ENCODE measurements at regions not wholly inside any gene's neighbourhood (a gene's known extent, or its start where the extent isn't known, plus 50 kb on each side); places are given as distances from the start of the nearest gene placed in this dataset.

DNA sequence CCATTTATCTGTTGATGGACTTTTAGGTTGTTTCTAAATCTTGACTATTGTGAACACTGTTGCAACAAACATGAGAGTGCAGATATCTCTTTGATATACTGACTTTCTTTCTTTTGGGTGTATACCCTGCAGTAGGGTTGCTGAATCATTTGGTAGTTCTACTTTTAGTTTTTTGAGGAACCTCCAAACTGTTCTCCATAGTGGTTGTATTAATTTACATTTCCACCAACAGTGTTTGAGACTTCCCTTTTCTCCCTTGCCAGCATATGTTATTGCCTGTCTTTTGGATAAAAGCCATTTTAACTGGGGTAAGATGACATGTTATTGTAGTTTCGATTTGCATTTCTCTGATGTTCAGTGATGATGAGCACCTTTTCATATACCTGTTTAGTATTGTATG is 330.0 kb downstream of the DDX10 start:
- no peak for DNase-seq (ENCODE audit: insufficient read length, low spot score)
- FAIRE-seq, result no peak
- TF ChIP-seq, protein P1, sequence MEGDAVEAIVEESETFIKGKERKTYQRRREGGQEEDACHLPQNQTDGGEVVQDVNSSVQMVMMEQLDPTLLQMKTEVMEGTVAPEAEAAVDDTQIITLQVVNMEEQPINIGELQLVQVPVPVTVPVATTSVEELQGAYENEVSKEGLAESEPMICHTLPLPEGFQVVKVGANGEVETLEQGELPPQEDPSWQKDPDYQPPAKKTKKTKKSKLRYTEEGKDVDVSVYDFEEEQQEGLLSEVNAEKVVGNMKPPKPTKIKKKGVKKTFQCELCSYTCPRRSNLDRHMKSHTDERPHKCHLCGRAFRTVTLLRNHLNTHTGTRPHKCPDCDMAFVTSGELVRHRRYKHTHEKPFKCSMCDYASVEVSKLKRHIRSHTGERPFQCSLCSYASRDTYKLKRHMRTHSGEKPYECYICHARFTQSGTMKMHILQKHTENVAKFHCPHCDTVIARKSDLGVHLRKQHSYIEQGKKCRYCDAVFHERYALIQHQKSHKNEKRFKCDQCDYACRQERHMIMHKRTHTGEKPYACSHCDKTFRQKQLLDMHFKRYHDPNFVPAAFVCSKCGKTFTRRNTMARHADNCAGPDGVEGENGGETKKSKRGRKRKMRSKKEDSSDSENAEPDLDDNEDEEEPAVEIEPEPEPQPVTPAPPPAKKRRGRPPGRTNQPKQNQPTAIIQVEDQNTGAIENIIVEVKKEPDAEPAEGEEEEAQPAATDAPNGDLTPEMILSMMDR (IDR thresholded peaks at IDR 0.05; ENCODE audit: insufficient read depth, missing control alignments), result no peak

DNA sequence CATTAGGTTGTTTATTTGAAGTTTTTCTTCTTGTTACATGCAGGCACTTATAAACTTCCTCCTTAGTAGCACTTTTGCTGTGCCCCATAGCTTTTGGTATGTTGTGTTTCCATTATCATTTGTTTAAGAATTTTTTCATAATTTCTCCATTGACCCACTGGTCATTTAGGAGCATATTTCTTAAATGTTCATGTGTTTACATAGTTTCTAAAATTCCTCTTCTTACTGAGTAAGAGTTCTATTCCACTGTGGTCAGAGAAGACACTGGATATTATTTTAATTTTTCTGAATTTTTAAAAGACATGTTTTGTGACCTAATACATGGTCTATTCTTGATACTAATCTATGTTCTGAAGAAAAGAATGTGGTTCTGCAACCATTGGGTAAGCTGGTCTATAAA is 333.0 kb downstream of the DDX10 start:
- FAIRE-seq, result no peak
- TF ChIP-seq, protein P1 (IDR thresholded peaks at IDR 0.05; ENCODE audit: insufficient read depth, missing control alignments), result no peak
- no peak for DNase-seq (ENCODE audit: insufficient read length, low spot score)

DNA sequence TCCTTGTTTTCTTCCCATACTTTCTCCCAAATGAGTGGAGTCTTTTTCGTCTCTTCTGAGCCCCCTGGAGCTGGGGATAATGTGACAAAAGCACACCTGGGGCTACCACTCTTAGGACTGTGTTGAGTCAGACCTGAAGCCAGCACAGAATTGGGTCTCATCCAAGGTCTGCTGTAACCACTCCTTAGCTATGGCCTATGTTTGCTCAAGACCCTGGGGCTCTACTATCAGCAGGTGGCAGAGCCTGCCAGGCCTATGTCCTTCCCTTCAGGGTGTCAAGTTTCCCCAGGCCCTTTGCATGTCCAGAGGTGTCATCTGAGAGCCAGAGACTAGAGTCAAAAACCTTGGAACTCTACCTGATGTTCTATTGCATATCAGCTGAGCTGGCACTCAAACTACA is 335.7 kb downstream of the DDX10 start:
- TF ChIP-seq, protein P1 (IDR thresholded peaks at IDR 0.05; ENCODE audit: insufficient read depth, missing control alignments), result no peak
- FAIRE-seq (no peak), DNase-seq (ENCODE audit: insufficient read length, low spot score) (no peak)

DNA sequence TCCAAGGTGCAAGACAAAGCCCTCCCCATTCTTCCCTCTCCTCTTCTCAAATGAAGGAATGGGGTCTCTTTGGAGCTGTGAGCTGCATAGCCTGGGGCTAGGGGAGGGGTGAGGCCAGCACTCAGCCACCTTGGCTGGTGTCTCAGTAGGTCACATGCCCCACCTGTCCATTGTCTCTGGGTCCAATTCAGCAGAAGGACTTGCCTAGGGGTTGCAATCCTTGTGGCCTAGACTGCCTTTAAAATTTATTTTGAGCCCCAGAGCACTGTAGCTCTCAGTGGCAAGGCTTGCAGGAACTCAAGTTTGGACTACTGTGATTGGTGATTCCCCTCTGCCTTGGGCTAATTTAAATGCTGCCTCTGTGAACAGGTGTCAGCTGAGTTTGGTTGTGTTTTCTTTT is 336.7 kb downstream of the DDX10 start:
- no peak for DNase-seq (ENCODE audit: insufficient read length, low spot score)
- TF ChIP-seq, protein P1 (IDR thresholded peaks at IDR 0.05; ENCODE audit: insufficient read depth, missing control alignments), result no peak
- FAIRE-seq, result no peak

DNA sequence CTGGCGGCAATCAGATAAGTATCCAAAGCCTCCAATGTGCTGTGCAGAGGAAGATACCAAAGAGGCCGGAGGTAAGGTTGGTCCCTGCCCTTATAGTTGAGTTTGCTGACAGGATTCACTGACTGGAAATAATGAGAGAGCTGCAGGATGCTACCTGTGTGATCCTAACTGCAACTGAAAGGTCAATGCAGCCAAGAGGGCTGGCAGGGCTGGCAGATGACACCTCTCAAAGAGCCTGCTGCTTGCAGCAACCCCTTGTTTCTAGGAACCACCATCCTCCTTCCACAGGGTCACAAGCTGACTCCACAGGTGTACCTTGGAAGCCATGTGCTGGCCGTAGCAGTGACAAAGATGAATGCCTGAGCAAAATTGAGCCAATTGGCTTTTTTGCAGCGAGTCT is 348.1 kb downstream of the DDX10 start:
- FAIRE-seq (no peak), DNase-seq (ENCODE audit: insufficient read length, low spot score) (no peak)
- TF ChIP-seq, protein P1 (IDR thresholded peaks at IDR 0.05; ENCODE audit: insufficient read depth, missing control alignments), result no peak

DNA sequence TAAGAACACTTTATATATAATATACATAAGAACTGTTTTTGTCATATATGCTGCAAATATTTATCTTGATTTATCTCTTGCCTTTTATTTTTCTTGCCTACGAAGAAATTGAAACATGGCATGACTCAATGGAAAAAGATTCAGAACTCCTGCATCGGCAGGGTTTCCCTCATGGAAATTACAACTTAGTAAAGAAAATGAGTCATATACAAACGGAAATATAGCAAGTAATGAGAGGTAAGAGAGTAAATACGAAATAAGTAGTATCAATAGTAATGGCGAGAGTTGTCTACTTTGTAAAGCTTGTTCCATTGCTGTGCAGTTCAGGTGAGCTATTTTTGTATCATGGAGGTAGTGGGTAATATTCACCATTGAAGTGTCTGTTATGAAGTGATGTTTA is 350.4 kb downstream of the DDX10 start:
- no peak for DNase-seq (ENCODE audit: insufficient read length, low spot score)
- no peak for FAIRE-seq

DNA sequence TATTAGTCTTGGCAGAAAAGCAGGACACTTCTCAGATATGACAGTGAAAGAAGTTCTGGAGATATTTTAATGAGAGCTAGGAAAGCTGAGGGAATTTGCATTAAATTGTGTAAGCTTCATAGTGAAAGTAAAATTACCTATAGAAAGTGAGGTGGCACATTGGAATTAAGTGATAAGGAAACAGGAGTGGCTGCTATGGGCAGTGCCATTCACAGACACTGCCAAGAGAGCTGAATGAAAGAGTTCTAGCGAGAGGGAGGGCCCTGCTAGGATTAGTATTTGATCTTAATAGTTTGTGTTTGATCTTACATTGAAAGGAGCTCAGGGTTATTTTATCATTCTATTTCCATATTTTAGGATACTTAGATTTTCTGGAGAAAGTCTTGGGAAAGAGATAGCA is 351.9 kb downstream of the DDX10 start:
- DNase-seq (ENCODE audit: insufficient read length, low spot score), result no peak
- FAIRE-seq, result no peak
- TF ChIP-seq, protein P1 (IDR thresholded peaks at IDR 0.05; ENCODE audit: insufficient read depth, missing control alignments), result no peak

More for the DNA sequence above, 350.4 kb downstream of the DDX10 start:
- TF ChIP-seq, protein P1 (IDR thresholded peaks at IDR 0.05; ENCODE audit: insufficient read depth, missing control alignments), result no peak

All from D721Med (cell line).